D721Med (cell line): ENCODE measurements at regions not wholly inside any gene's neighbourhood (a gene's known extent, or its start where the extent isn't known, plus 50 kb on each side); places are given as distances from the start of the nearest gene placed in this dataset.

ENCODE experiments used
- DNase-seq: peaks from one replicate; pipeline ENCODE4 v3.0.0; 2011; ENCODE audit warnings: low spot score; ENCODE audit not compliant: insufficient read length
- FAIRE-seq: peaks from 2 replicates; lab custom pipeline; 2011; peaks lifted over from hg19 to GRCh38; lab: Jason Lieb, UNC
- TF ChIP-seq, protein P1 (sequence below): IDR thresholded peaks from 2 replicates; pipeline ENCODE4 v1.5.1; 2012; ENCODE audit warnings: mild to moderate bottlenecking, control low read depth; ENCODE audit not compliant: insufficient read depth; ENCODE audit errors: missing control alignments

DNA sequence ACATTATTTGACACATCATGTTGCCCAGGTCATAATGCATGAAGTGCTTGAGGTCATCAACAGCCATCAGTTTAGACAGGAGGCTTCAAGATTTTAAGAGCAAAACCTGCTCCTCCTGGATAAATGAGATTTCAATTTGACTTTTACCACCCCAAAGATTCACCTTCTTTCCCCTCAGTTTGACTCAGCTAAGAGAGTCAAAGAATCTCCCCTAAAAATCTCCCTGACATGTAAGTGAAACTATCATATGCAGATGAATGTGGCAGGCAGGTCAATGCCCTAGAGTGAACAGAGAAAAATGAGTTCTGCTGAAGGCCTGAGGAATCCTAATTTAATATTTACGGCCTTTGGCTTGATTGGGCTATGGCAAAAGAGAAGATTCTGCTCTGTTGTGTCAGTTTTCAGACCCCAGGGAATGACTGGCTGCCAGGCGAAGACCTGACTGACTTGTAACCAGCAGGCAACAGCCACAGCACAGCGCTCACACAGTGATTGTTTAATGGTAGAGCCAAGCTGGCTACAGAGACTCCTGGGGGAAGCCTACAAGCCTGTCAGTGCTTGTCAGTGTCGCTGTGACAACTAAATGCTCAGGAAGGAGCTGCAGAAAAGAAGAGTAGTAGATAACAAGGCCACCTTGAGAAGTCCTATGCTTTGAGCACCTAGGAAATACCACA, 491.2 kb upstream of the LRRC4C start:
- TF ChIP-seq, protein P1, sequence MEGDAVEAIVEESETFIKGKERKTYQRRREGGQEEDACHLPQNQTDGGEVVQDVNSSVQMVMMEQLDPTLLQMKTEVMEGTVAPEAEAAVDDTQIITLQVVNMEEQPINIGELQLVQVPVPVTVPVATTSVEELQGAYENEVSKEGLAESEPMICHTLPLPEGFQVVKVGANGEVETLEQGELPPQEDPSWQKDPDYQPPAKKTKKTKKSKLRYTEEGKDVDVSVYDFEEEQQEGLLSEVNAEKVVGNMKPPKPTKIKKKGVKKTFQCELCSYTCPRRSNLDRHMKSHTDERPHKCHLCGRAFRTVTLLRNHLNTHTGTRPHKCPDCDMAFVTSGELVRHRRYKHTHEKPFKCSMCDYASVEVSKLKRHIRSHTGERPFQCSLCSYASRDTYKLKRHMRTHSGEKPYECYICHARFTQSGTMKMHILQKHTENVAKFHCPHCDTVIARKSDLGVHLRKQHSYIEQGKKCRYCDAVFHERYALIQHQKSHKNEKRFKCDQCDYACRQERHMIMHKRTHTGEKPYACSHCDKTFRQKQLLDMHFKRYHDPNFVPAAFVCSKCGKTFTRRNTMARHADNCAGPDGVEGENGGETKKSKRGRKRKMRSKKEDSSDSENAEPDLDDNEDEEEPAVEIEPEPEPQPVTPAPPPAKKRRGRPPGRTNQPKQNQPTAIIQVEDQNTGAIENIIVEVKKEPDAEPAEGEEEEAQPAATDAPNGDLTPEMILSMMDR = no peak
- FAIRE-seq = no peak
- no peak for DNase-seq

DNA sequence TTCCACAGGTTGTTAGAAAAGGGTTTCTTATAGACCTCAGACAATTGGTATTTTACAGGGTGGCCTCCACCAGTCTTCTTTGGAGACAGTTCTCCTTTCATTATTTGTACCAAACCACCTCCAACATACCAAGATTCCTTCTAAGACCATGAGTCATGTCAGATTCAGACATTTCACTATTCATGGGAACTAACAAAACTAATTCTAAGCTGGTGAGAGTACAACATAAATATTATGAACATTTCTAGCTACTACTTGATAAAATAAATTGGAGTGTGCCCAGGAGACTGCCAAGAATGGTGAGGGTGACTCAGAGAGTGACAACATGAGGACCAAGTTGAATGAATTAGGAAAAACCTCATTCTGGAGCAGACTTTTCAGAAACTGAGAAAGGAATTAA, 494.6 kb upstream of the LRRC4C start:
- FAIRE-seq (no peak), DNase-seq (no peak)
- TF ChIP-seq, protein P1 = no peak

DNA sequence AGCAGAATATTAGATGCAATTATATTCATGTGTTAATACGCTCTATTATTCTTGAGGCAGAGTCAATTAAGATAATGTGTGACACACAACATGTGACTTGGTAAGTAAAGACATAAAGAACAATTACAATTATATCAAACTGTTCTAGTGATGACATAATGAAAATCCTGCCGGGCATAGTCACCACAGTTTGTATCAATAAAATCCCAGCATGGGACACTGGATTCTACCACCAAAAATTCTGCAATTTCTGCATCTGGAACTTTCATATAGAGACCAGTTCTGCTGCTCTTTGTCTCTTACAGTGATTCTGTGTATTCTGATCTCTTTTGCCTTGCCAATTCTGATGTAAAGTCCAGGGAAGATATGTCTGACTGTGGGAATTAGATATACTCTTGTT, 495.6 kb upstream of the LRRC4C start:
- FAIRE-seq (no peak), DNase-seq (no peak)
- TF ChIP-seq, protein P1 = no peak

DNA sequence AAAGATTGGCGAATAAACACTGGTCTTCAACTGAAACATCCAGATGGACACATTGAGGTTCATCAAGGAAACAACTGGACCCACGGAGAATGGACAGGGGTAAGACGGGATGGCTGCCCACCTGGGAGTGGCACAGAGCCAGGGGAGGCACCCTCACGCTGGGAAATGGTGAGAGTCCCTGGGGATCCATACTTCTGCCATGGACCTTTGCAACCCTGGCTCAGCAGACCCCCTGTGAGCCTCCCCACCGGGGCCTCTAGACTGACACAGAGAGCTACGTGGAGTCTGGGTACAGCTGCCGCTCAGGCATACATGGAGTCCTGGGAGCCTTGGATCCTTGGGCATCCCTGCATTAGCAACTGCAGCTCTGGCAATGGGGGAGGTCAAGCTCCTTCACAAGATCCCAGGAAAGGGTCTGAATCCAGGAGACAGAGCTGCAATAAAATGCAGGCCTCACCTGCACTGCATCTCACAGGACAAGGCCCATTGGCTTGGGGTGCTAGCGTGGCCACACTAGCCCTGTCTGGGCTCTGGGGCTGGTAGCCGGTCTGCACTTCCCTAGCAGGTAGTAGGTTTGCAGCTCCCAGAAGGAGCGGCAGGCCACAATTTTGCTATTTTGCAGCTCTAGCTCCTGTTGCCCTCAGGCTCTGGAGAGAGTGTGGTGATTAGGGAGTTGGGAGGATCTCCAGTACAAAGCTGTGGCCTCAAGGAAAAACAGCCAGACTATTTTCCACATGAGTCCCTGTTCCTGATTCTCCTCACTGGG, 496.4 kb upstream of the LRRC4C start:
- FAIRE-seq (no peak), DNase-seq (no peak)
- TF ChIP-seq, protein P1 = no peak

DNA sequence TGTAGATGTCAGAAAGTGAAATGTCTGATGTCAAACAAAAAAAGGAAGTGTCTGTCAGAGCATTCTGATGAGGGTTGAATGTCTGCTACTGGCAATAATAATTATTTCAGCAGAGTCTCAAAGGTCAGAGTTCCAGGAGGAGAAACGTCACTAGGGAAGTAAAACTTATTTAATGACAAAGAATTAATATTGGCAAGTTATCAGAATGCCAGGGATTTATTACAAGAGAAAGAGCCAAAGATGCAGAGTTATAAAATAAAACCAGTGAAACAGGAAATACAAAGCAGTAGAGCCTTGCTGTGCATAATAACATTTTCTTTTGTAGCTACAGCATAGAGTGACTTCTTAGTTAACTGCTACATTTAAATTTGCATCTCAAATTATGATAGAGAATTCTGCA, 504.0 kb upstream of the LRRC4C start:
- no peak for FAIRE-seq
- TF ChIP-seq, protein P1 = no peak
- no peak for DNase-seq

DNA sequence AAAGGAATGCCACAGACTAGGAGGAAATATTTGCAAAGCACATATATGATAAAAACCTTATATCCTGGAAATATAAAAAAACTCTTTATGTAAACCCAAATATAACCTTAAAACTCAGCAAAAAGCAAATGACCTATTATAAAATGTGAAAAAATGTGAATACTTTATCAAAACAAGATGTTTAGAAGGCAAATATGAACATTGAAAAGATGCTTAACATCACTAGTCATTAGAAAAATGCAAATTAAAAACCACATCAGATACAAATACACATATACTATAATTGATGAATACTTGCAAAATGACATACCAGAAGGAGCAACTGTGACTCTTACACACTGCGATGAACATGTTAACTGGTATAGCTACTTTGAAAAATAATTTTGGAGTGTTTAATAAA, 511.2 kb upstream of the LRRC4C start:
- TF ChIP-seq, protein P1 = no peak
- DNase-seq = no peak
- no peak for FAIRE-seq

DNA sequence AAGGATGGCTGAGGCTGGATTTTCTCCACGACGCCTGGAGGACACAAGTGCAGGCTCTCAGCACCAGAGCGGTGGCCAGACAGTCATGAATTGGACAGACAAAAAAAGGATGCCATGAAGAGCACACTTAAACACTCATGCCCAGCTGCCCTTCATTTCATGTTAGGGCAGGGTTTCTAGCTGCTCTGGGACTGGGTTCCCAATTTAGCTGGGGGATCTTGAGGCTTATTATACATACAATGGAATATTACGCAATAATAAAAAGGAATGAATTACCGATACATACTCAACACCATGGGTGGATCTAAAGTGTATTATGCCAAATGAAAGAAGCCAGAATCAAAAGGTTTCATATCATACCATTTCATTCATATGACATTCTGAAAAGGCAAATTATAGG, 512.1 kb upstream of the LRRC4C start:
- DNase-seq (no peak), FAIRE-seq (no peak)
- TF ChIP-seq, protein P1 = no peak
